CD4-positive, alpha-beta T cell (primary cell): ENCODE measurements at regions not wholly inside any gene's neighbourhood (a gene's known extent, or its start where the extent isn't known, plus 50 kb on each side); places are given as distances from the start of the nearest gene placed in this dataset.

ENCODE experiments used
- ATAC-seq: fragments of 200-7000 bp; cut with Tn5 transposase; one replicate; pipeline ENCODE4 v1.10.0; 2022; ENCODE audit warnings: mild to moderate bottlenecking; ENCODE audit not compliant: poor library complexity
- CTCF ChIA-PET: fragments of 350-600 bp; sonication (Branson Sonifier 250); formaldehyde crosslinking; loops from one replicate; lab custom pipeline; 2021; ENCODE audit warnings: antibody characterized with exemption, inconsistent platforms; lab: Charles Lee
- POLR2A ChIA-PET: fragments of 350-600 bp; sonication (Branson Sonifier 250); formaldehyde crosslinking; loops from one replicate; lab custom pipeline; 2021; ENCODE audit warnings: antibody characterized with exemption, inconsistent platforms; lab: Charles Lee
- DNase-seq, 14 experiments: peaks; one replicate each; pipeline ENCODE4 v3.0.0-alpha.2; 2013 to 2020; ENCODE audit warnings: mixed read lengths in 2 of 14
- H3K27ac ChIP-seq, 2 donors: one replicate each; pipeline versions ENCODE4 v1.5.1 to v1.7.0; 2013; ENCODE audit warnings: low read length in 2 of 2, low read depth in 1 of 2, mild to moderate bottlenecking in 1 of 2
- H3K27me3 ChIP-seq, 2 experiments: 1 replicate in 1 of 2; 2 replicates in 1 of 2; pipeline versions ENCODE4 v1.6.1 to v1.7.0; 2013; ENCODE audit warnings: low read length in 2 of 2, control low read depth in 1 of 2, mild to moderate bottlenecking in 1 of 2, moderate library complexity in 1 of 2; ENCODE audit not compliant: insufficient read depth in 2 of 2, control insufficient read depth in 1 of 2
- H3K36me3 ChIP-seq: one replicate; pipeline ENCODE4 v1.6.1; 2013; ENCODE audit warnings: low read length, control low read depth; ENCODE audit not compliant: insufficient read depth
- H3K4me1 ChIP-seq: one replicate; pipeline ENCODE4 v1.6.1; 2013; ENCODE audit warnings: low read length, control low read depth; ENCODE audit not compliant: insufficient read depth
- H3K4me3 ChIP-seq: one replicate; pipeline ENCODE4 v1.5.1; 2013; ENCODE audit warnings: mild to moderate bottlenecking, low read length, moderate library complexity
- H3K9me3 ChIP-seq, 2 experiments: 1 replicate in 1 of 2; 2 replicates in 1 of 2; pipeline versions ENCODE4 v1.6.1 to v1.7.0; 2013; ENCODE audit warnings: low read length in 2 of 2, mild to moderate bottlenecking in 2 of 2, control low read depth in 1 of 2, moderate library complexity in 1 of 2; ENCODE audit not compliant: control insufficient read depth in 1 of 2, insufficient read depth in 1 of 2
- H3K27ac Mint-ChIP-seq: one replicate; pipeline ENCODE4 v1.8.0; 2020; ENCODE audit warnings: mixed read lengths
- H3K27me3 Mint-ChIP-seq: one replicate; pipeline ENCODE4 v1.8.0; 2021; ENCODE audit warnings: mixed read lengths
- H3K36me3 Mint-ChIP-seq: one replicate; pipeline ENCODE4 v1.8.0; 2021; ENCODE audit warnings: low read depth, mixed read lengths
- H3K4me1 Mint-ChIP-seq: one replicate; pipeline ENCODE4 v1.8.0; 2021; ENCODE audit warnings: low read depth, mixed read lengths
- H3K4me3 Mint-ChIP-seq: one replicate; pipeline ENCODE4 v1.8.0; 2020; ENCODE audit warnings: mild to moderate bottlenecking, mixed read lengths
- H3K9me3 Mint-ChIP-seq: one replicate; pipeline ENCODE4 v1.8.0; 2020; ENCODE audit warnings: mixed read lengths
- intact Hi-C, 2 experiments: fragments of 100-400 bp; cut with DNase I in 1 of 2; cut with micrococcal nuclease in 1 of 2; formaldehyde crosslinking; loops; one replicate each; pipeline versions ENCODE4 v1.15.1 to v1.9.0; 2023 to 2025; cut with DNase I, micrococcal nuclease
- TF ChIP-seq, protein P1 (sequence below): fragments of 200-600 bp; IDR thresholded peaks from one replicate; pipeline ENCODE4 v1.8.0; 2022; ENCODE audit warnings: antibody characterized with exemption, mild to moderate bottlenecking

DNA sequence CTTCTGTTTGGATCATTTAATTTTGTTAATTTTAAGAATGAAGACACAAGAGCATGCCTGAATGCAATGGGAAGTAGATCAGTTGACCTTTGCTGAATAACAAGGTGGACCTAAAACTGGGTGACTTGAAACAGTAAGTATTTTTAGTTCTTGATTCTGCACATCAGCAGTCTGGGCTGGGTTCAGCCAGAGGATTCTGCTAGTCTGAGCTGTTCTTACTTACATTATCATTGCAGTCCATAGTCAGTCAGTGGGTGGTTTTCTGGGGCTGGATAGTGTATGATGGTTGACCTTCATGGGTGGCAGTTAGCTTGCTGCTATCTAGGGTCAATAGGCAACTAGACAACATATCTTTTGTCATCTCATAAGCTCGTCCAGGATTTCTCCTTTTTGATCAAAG lies 91.4 kb downstream of the HS3ST1 start:
- Mint-ChIP-seq H3K27me3 (peaks cover 4% of the 10 kb centered on the region), H3K9me3 (no peaks in the 10 kb centered on the region), H3K4me1 (no peaks in the 10 kb centered on the region), H3K27ac (no peak overlapping the region), H3K36me3 (no peaks in the 10 kb centered on the region), H3K4me3 (no peak overlapping the region)
- DNase-seq = no peak
- TF ChIP-seq, protein P1, sequence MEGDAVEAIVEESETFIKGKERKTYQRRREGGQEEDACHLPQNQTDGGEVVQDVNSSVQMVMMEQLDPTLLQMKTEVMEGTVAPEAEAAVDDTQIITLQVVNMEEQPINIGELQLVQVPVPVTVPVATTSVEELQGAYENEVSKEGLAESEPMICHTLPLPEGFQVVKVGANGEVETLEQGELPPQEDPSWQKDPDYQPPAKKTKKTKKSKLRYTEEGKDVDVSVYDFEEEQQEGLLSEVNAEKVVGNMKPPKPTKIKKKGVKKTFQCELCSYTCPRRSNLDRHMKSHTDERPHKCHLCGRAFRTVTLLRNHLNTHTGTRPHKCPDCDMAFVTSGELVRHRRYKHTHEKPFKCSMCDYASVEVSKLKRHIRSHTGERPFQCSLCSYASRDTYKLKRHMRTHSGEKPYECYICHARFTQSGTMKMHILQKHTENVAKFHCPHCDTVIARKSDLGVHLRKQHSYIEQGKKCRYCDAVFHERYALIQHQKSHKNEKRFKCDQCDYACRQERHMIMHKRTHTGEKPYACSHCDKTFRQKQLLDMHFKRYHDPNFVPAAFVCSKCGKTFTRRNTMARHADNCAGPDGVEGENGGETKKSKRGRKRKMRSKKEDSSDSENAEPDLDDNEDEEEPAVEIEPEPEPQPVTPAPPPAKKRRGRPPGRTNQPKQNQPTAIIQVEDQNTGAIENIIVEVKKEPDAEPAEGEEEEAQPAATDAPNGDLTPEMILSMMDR = no peak
- Histone ChIP-seq H3K9me3 (no peaks in the 10 kb centered on the region), H3K36me3 (no peaks in the 10 kb centered on the region), H3K27me3 (no peaks in the 10 kb centered on the region), H3K4me1 (no peaks in the 10 kb centered on the region), H3K4me3 (no peak overlapping the region), H3K27ac (no peak overlapping the region)
- ATAC-seq = no peak
- CTCF ChIA-PET = no interaction called here
- POLR2A ChIA-PET = no interaction called here
- intact Hi-C loops = no loop called here

DNA sequence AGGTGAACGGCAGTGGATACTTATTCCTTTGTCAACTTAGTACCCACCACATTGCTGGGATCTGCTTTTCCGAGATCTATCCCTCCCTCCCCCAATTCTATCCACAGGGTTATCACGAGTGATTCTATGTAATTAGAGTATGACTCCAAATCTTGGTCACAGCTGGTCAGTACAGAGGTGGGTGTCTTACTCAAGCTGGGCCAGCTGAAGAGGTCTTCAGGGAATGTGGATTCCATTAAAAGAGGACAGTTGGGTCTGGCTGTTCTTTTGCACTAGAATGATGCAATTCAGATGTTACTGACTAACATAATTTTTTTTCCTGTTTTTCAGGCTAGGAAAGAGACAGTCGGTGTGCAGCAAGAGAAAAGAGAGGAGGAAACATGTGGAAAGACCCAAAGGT lies 92.3 kb downstream of the HS3ST1 start:
- Mint-ChIP-seq H3K4me3 (no peak overlapping the region), H3K36me3 (no peaks in the 10 kb centered on the region), H3K27me3 (peaks cover 4% of the 10 kb centered on the region), H3K27ac (no peak overlapping the region), H3K9me3 (no peaks in the 10 kb centered on the region), H3K4me1 (no peaks in the 10 kb centered on the region)
- TF ChIP-seq, protein P1 = no peak
- H3K27ac ChIP-seq = no peak overlapping the region
- ChIA-PET CTCF (no interaction called here), POLR2A (no interaction called here)
- H3K36me3 ChIP-seq = no peaks in the 10 kb centered on the region
- intact Hi-C loops = no loop called here
- DNase-seq = no peak
- no peaks in the 10 kb centered on the region for H3K27me3 ChIP-seq
- no peak overlapping the region for H3K4me3 ChIP-seq
- no peak for ATAC-seq
- no peaks in the 10 kb centered on the region for H3K4me1 ChIP-seq
- H3K9me3 ChIP-seq = no peaks in the 10 kb centered on the region

DNA sequence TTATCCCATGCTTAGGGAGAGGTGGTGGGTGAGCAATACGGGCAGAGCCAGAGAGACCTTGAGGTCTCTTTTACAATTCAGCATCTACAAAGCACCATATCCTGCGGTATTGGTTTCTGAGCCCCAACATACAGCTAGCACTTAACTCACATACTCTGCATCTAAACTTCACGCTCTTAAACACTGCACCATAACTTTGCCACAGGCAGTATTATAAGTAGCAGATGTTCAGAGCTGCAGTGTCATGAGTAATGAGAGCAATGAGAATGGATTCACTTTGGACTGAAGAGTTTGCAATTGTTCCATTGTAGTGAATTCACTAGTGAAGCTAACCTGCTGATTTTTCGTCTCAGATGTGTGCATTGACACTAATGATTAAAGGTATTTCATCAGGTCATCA lies 93.8 kb downstream of the HS3ST1 start:
- H3K4me3 ChIP-seq = no peak overlapping the region
- Mint-ChIP-seq H3K27ac (no peak overlapping the region), H3K4me1 (no peaks in the 10 kb centered on the region), H3K36me3 (no peaks in the 10 kb centered on the region), H3K27me3 (no peaks in the 10 kb centered on the region), H3K4me3 (no peak overlapping the region), H3K9me3 (no peaks in the 10 kb centered on the region)
- no peaks in the 10 kb centered on the region for H3K27me3 ChIP-seq
- ATAC-seq (no peak), DNase-seq (no peak)
- ChIA-PET POLR2A (no interaction called here), CTCF (no interaction called here)
- no peaks in the 10 kb centered on the region for H3K9me3 ChIP-seq
- H3K4me1 ChIP-seq = no peaks in the 10 kb centered on the region
- TF ChIP-seq, protein P1 = no peak
- intact Hi-C loops = no loop called here
- no peak overlapping the region for H3K27ac ChIP-seq
- no peaks in the 10 kb centered on the region for H3K36me3 ChIP-seq
